ENCODE measurements at regions not wholly inside any gene's neighbourhood (a gene's known extent, or its start where the extent isn't known, plus 50 kb on each side); places are given as distances from the start of the nearest gene placed in this dataset.
"Not testable (repeated sequence)": the region's sequence is repeated elsewhere in the genome, so short reads cannot be mapped to it uniquely, and the experiment has no call there.

DNA sequence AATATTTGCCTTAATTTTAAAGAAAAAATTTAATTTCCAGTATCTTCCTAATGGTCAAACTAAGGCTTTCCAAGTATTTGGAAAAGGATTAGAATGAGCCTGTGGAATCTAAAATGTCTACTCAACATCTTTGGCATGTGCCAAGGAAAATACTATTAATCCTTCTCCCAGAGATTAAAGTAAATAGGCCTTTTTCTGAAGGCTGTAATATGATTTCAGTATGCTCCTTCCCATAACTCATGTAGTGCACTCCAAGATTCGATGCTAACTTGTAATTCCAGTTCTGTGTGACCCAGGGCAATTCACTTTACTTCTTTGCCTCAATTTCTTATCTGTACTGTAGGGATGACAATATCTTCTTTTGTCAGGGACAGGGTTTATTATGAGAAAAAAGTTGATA is 196.9 kb downstream of the ZIC5 start:
- no peak for DNase-seq (ENCODE audit: low spot score)

DNA sequence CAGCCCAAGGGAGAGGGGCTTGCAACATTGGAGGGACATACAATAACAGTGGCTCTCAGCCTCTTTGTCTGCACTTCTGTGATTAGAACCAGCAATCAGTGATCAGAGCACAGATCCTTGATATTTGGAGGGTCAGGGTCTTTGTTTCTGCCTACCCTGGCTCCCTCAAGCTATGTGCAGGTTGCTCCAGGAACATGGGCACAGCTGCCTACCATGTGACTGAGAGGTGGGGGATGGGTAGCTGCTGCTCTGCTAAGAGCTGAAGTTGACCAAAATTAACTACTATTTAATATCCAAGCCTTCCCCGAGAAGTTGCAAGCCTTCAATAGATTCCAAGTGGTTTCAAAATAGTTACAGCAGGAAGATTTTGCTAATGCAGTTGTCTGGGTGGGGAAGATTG is 202.6 kb downstream of the ZIC5 start:
- no peak for DNase-seq (ENCODE audit: low spot score)

DNA sequence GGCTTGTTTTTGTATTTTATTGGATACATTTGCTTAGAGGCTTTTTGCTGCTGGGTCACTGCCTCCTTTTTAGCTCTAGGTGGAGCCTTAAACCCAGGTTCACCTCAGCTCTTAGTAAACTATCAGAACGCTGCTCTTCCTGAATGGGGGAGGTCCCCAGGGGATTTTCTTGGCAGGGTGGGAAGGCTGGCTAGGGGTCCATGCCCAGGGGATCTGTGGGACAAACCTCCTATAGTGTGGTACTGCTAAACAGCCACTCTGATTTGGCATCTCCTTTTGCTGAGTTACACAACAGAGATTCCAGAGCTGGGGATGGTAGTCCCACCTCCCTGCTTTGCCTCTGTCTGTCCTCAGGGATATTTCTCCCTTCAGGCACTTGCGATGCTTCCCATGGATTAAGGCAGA is 204.9 kb downstream of the ZIC5 start:
- DNase-seq (ENCODE audit: low spot score): no peak

DNA sequence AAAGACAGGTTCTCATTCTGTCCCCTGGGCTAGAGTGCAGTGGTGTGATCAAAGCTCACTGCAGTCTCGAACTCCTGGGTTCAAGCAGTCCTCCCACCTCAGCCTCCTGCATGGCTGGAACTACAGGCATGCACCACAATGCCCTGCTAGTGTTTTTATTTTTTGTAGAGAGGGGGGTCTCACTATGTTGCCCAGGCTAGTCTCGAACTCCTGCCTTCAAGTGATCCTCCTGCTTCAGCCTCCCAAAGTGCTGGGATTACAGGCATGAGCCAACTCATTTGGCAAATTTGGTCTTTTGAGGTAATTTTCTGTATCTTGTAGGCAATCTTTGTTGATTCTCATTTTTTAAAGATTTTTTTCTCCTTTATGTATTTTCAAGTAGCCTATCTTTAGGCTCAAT is 205.7 kb downstream of the ZIC5 start:
- no peak for DNase-seq (ENCODE audit: low spot score)

DNA sequence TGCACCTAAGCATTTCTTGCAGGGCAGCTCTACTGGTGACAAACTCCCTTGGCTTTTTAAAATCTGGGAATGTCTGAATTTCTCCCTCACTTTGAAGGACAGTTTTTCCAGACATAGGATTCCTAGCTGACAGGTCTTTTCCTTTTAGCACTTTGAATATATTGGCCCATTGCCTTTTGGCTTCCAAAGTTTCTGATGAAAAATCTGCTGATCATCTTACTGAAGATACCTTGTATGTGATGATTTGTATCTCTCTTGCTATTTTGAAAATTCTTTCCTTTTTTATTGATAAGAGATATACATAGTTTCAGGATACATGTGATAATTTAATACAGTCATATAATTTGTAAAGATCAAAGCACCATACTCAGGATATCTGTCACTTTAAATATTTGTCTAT is 211.1 kb downstream of the ZIC5 start:
- DNase-seq (ENCODE audit: low spot score): peak; percentile 4

DNA sequence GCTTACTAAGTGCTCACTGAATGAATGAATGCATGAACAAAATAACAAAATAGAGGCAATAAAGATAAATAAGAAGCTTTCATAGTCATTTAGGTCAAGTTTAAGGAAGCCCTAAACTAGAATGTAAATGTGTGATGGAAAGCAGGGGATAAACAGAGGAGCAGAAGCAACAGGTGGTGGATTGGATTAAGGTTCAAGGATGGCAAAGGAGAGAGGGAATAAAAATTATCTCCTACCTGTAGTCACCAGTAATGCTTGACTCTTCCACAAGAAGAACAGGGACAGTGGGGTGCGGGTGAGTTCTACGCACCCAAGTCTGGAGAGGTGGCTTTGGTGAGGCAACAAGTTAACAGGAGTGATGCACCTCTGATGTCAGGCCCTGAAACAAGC is 212.4 kb downstream of the ZIC5 start:
- no peak for DNase-seq (ENCODE audit: low spot score)

DNA sequence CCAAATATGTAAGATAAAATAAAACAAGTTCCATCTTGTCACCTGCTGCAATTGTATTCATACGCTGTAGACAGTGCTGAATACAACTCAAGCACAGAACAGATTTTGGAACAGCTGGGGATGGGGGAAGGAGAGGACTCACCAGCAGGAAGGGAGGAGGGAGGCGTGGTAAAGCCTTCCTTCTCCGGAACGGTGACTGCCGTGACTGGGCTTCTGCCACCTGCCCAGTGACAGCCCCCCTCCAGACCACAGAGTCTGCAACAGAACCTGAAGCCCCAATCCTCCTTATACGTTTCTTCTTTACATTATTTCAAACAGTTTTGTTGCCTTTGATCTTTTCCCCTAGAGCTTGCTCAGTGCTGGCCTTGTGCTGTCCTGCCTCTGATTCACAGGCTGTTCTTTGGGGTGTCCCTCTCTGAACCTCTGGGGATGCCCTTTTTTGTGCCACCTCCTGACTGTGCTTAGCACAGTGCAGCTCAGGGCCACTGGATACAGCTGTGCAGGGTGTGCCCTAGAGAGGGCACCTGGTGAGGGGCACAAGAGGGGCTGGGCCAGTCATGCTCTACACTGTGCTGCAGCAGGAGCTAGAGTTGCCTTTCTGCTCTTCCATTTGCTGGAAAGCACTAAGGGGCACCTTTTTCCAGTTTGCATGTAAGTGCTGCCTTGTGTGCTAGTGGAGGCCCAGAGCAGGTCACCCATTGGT is 213.0 kb downstream of the ZIC5 start:
- DNase-seq (ENCODE audit: low spot score): no peak

DNA sequence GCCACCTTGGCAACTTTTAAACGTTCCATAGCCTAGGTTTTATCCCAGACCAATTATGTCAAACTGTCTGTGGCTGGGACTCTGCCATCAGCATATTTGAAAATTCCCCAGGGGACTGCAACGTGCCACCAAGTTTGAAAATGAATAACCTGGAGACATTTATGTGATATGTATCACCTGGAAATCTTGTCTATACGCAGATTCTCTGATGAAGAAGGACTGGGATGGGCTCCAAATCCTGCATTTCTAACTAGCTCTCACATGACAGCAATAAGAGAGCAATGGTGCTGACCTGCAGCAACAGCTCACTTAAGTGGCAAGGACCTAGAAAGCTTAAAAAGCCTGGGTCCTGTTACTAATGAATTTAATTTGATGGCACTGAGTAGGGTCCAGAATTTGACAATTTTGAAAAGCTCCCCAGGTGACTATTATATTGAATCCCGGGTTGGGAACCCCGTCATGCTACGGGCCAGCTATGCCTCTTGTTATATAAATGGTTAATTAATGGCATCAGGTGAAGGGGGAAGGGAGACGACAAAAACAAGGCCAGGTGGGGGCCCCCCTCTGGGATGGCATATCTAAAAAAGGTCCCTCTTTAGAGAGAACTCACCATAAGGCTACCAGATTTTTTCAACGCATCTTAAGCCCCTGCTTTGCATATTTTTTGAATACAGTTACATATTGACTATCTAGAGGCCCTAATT is 213.7 kb downstream of the ZIC5 start:
- no peak for DNase-seq (ENCODE audit: low spot score)

DNA sequence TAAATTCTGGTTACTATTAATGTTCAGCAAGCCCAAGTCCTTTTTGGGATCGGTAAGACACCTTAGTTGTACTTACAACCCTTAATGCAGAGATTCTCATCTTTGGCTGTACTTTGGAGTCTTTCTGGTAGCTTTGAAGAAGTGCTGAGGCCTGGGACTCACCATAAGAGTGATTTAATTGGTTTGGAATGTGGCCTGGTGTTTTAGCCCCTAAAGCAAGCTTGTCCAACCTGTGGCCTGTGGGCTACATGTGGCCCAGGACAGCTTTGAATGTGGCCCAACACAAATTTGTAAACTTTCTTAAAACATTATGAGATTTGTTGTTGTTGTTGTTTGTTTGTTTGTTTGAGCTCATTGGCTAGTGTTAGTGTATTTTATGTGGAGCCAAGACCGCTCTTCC is 215.3 kb downstream of the ZIC5 start:
- no peak for DNase-seq (ENCODE audit: low spot score)

DNA sequence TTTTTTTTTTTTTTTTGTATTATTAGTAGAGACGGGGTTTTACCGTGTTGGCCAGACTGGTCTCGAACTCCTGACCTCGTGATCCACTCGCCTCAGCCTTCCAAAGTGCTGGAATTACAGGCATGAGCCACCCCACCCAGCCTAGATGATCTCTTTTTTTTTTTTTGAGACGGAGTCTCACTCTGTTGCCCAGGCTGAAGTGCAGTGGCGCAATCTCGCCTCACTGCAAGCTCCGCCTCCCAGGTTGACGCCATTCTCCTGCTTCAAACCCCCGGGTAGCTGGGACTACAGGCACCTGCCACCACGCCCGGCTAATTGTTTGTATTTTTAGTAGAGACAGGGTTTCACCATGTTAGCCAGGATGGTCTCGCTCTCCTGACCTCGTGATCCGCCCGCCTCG is 216.8 kb downstream of the ZIC5 start:
- not testable (repeated sequence) for DNase-seq (ENCODE audit: low spot score)

DNA sequence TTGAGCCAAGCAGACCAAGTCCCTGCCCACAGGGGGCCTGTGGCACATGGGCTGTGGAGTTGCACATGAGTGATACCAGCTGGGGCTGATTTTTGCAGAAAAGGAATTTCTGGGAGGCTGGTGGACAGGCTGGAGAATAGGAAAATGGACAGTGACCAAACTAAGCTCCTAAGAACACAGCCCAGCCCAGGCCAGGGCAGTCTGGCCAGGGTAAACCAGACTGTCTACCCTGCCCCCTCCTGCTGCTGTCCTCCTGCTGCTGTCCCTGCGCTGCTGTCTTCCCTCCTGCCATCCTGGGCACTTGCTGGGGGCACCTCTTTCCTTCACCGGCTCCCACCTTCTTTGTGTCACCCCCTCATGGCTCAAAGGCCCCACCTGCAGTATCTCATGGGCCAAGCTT is 219.2 kb downstream of the ZIC5 start:
- DNase-seq (ENCODE audit: low spot score): no peak

DNA sequence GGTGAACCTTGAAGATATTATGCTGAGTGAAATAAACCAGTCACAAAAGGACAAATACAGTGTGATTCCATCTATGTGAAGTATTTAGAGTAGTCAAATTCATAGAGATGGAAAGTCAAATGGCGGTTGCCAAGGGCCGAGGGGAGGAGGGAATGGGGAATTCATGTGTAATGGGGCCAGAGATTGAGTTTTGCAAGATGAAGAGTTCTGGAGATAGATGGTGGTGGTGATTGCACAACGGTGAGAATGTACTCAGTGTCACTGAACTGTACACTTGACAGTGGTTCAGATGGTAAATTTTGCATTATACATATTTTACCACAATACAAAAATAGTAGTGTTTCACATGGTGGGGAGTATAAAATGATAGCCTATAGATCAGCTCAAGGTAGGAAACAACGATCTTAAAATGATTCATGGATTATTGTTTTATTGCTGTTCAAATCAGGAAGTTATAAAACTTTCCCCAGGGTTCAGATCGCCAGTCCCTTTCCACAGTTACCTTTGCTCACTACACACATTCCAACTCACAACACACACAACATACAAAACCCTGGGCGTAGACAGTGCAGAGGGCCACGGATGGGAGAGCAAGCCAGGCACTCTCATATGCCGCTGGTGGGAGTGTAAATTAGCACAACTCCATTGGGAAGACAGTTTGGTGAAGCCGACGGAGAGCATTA is 219.9 kb downstream of the ZIC5 start:
- DNase-seq (ENCODE audit: low spot score): no peak

DNA sequence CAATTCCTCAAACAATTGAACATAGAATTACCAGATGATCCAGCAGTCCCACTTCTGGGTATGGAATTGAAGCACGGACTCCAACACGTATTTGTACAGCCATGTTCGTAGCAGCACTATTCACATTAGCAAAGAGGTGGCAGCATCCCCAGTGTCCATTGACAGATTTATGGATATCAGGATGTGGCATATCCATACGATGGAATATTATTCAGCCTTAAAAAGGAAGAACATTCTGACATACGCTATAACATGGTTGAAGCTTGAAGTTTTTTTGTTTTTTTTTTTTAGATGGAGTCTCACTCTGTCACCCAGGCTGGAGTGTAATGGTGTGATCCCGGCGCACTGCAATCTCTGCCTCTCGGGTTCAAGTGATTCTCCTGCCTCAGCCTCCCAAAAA is 220.6 kb downstream of the ZIC5 start:
- DNase-seq (ENCODE audit: low spot score): no peak

DNA sequence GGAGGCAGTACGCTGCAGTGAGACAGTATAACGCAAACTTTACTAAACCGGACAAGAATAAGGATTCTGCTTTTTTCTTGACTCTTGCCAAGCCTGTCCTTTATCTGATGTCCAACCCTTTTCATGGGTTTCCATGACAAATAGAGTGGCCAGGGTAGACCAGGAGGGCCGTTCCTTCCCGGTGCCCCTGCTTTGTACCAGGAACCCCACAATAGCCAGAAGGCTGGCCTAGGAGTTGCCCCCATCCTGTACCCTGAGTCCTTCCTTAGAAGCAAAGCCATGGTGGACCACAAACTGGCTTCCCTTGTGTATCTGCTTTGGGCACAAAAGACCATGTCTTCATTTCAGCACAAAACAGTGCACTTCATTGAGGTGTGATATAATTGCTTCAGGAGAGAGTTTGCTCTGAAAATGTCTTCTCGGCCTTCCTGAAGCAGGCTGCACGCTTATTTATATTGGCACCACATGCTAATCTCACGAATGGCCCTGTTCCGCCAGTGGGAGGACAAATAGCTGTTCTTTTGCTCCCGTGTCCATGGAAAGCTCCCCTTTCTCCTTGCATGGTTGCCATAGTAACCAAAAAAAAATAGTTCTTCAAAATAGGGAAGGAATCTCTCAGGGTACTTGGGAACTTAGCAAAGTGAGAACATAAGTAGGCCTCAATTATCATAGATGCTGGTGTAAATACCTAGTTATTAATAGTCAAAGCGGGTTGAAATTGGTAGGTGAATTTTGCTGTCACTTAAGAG is 222.1 kb downstream of the ZIC5 start:
- no peak for DNase-seq (ENCODE audit: low spot score)

DNA sequence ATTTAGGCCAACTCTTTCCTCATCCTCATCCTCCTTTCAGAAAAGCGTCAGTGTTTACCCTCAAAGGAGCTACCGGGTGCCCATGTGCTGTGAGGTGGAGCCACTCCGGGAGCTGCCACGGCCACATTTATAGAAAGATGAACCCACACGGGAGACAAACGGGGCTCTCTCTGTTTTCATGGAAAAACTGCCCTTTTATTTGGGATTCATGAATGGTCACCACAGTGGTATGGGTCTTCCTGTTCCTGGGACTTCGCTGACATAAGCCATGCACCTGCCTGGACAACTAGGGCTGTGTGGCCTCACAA is 224.2 kb downstream of the ZIC5 start:
- DNase-seq (ENCODE audit: low spot score): no peak

DNA sequence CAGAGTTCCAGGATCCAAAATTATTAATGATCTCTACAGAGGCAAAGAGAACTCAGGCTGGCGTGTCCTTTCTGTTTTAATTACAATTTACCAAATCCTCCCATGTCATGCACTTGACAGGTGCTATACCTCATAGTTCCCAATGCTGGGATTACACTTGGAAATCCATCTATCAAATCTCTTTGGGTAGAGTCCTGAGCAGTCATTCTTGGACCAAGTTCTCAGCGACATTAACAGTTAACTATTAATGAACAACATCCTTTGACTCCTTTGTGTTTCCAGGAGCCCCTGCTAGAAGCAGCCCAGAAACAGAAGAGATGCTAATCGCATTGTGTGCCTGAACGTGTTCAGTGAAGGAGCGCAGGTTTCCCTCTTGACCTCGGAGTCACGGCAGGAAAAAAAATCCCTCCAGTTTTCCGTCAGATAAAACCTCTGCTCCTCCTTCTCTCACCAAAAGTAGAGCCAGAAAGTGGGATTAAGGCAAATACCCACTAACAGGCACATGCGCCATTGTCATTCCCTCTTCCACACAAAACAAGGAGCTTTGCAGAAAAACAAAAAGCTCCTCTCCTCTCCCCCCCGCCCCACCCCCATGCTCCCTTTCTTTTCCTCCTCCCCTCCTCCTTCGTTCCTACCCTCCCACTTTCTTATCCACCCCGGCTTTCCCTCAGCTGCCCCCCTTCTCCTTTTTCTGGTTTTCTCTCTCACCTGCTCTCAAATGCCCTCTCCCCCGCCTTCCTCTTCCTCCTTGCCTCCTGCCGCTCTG is 224.7 kb downstream of the ZIC5 start:
- DNase-seq (ENCODE audit: low spot score): no peak

DNA sequence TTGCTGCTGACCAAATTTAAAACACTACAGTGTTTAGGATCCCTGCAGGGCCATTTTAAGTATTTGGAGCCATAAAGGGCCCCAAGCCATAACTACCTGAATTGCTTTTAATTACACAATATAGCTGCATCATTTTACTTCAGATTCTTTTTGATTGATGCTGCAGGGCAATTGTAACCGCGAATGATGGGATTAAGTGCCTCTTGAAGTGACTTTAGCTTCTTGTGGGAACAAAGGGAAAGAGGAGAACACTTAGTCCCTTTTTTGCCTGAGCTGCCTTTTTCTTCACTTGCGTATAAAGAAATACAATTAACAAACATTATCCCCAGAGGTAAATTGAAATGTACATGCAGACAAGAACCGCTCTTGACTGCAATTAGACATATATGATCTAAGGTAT is 228.5 kb downstream of the ZIC5 start:
- no peak for DNase-seq (ENCODE audit: low spot score)

DNA sequence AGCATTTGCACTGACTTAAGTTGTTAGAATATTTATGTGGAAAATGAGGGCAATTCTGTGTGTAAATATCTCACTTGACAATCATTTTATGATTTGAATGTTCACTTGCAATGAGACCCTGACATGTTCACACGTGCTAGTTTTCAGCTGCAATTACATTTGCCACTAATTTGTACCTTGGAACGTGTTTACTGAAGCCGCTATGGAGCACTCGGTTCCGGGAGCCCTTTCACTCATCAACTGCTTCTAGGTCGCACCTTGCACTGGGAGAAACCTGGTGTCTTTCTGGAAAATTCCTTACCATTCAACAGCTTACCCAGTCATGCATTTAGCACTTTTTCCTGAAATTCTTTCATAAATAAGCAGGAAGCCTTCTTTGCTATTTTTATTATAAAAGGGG is 229.6 kb downstream of the ZIC5 start:
- no peak for DNase-seq (ENCODE audit: low spot score)

DNA sequence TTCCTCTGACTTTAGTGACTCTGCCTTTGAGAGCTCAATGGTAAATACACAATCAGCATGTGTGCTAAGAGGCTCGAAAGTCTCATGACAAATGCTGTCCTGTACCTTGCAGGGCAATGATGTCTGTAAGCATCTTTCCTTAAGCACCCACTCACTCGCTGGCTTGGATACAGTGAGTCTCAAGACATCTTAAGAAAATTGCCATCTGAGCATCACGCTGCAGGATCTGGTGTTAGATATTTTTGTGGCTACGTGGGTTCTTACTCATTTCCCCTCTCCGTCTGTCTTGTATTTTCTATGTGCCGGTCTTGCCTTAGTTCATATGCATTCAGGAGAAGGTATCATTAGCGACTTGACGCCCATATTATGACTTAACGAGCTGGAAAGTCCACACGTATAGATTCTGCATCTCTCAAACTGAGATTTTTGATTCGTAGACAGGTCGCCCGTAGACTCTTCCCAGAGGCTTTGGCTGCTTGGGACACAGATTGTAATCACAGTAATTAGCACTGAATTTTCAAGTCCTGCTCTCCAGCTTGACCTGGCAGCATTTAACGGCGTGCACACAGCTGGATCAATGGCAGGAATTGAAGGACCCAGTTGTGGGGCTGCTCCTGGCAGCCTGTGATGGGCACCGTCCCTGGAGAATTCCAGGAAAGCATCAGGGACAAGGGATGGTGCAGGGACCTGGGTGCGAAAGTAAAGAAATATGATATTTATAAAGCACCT is 231.2 kb downstream of the ZIC5 start:
- DNase-seq (ENCODE audit: low spot score): peak; percentile 15

DNA sequence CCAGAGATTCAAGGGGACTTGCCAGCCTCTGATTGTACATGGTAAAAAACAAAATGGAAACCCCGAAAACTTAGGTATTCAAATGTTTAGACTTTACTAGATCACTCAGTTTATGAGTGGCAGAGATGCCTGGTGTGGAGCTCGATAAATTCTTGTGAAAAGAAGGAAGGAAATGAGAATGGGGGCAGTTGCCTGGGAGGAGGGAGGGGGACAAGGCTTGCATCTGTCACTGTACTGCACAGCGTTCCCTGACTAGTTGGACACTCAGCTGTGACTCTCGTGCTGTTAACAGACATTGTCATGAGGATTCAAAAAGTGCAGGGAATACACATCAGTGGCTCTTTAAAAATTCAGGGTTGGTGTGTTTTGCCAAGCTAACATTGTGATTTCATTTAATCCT is 232.9 kb downstream of the ZIC5 start:
- no peak for DNase-seq (ENCODE audit: low spot score)
